ENCODE measurements at regions not wholly inside any gene's neighbourhood (a gene's known extent, or its start where the extent isn't known, plus 50 kb on each side); places are given as distances from the start of the nearest gene placed in this dataset.
"Not testable (repeated sequence)": the region's sequence is repeated elsewhere in the genome, so short reads cannot be mapped to it uniquely, and the experiment has no call there.

DNA sequence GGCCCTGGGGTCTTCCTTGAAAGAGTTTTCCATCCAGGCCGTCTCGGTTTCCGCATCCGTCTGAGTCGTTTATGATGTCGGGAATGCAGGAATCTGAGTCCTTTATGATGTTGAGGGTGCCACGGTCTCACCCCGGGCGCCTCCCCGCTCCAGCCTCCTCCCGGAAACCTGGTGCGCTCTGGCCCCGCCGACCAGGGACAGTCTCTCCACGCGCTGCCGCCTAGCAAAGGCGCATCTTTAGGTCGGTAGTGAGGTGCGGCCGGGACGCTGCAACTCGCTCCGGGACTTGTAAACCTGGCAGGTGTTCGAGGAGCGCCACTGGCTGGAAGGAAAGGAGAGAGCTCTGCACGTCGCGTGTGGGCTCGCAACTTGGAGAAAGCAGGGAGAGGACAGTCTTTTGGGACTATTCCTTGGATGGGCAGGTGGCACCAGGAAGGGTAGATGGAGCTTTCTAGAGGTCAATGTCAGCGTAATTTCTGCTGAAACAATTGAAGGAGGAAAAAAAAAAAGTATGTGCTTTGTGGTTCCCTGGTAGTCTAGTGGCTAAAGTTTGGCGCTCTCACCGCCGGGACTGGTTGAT lies 132.0 kb downstream of the FAM72B start:
- DNase-seq: not testable (repeated sequence)

DNA sequence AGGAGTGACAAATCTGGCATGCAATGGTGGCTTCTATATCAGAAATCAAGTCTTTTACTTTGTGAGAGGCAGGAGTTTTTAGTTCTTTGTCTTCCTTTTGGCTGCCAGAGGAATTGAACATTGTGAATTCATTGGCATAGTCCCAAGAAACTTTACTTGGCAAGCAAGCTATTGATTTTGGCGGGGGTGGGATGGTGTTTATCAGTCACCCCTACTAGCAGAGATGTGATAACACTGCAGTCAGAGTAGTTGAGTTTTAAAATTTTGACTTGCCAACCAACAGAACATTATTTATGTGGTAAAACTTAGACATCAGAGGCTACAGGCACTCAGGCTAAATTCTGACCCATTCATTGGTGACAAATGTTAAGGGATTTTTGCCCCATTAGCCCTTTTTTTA lies 129.2 kb downstream of the FAM72B start:
- not testable (repeated sequence) for DNase-seq

DNA sequence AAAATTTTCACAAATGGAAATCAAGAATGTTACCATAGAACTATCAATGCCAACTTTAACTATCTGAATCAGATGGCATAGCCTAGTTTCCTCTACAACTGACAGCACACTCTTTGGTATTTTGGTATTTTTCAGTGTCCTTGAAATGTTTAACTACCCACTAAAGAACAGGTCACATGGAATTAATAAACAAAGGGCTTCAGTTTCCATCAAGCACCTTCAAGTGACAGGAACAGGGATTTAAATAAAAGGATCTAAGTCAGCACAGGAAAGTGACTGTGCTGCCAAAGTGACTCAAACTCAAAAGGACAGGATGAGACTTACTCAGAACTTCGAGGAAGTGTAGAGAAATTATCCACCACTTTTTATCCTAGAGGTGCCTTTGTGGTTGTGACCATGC lies 117.2 kb downstream of the FAM72B start:
- DNase-seq: not testable (repeated sequence)

DNA sequence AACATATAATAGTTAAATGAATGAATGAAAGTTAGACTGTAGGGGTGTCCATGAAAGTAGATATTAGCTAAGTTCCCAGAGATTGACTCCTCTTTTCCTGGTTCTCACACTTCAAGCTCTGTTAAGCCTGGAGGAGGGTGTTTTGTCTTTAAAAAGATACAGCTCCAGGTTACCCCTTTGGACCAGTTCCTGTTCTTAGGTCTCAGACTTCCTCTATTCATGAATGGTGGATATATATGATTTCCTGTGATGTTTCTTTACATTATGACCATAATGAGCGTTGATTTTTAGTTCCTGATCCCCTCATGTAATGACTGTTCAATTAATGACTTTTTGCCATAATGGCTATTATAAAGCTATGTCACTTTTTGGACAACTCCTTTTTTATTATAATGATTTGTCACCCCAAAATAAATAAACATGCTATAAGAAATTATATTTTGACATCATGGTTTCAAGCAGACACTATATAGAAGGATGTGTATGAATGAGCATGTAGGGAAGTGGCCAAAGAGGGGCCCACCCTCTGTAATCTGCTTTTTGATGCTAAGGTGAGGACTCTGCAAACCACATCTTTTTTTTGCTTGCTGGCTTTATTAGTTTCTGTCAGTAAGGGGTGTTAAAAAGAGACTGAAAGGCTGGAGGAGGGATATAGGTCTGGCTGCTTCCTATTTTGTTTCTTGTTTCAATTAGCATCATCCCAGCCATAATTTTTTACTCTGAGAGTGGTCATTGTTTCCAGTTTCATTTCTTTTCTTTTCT lies 115.2 kb downstream of the FAM72B start:
- DNase-seq: not testable (repeated sequence)

DNA sequence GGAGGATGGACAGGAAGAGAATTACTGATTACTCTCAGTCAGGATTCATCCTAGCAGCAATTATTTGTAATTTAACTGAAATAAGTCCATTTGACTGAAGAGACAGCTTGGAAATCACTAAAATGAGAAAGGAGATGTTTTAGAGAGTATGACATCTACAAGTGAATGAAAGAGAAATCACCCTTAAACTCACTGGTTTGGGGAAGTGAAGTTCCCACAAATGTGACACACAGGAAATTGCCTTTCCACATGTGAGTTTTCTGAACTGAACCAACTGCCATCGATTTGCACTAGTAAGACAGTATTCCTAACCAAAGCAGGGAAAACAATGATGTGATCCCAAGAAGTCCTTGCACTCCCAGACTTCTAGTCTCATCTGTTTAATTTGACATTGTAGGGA lies 110.3 kb downstream of the FAM72B start:
- not testable (repeated sequence) for DNase-seq

DNA sequence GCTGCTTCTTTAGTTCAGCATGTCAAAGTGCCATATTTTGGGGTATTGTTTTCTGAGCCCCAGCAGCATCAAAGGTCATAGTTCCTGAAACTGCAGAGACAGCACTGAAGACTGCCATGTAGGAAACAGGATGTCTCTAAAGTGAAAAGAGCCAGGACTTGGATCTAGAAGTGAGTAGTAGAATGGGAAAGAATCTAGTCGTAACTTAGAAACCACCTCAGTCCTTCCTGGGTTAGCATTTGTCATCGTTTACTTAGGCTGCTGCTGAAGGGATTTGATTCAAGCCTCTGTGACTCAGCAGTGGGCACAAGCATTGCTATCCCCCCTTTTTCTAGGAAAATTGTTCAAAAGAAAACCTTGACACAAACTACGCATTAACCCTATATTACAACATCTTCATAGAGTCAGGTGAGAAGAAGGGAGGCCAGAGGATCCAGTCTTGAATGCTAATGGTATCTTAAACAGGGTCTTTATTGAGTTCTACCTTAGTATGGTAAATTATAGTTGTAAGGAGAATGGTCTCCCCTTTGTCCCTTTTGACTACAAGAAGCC lies 108.8 kb downstream of the FAM72B start:
- DNase-seq: not testable (repeated sequence)

DNA sequence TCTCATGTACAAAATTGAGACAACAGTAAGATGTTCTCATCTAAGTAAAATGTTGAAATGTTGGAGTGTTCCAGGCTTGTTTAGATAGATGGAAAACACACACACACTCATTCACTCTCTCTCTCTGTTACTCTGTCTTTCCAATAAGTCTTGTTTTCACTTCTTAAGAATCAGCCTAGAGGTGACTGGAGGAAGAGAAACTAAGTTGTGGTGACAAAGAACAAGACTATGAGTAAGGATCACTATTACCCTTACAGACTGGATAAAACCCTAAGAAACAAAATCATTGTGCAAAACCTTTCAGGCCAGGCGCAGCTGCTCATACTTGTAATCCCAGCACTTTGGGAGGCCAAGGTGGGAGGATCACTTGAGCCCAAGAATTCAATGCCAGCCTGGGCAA lies 107.5 kb downstream of the FAM72B start:
- DNase-seq: not testable (repeated sequence)

DNA sequence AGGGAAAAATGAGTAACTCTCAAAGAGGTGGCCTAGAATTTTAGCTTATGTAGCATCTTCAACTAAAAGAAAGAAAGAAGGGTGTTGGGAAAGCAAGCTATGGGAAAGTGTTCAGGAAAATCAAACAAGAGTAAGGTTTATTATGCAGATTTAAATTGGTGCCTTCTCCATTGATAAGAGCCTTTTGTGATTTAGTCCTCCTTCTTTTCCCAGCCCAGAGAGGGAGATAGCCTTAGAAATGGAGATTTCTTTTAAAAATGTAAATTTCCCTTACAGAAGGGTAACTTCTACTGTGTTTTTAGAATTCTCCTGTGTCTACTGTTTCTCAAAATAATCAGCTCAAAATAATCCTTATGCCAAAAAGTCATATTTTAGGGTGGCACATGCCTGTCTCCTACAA lies 104.5 kb downstream of the FAM72B start:
- DNase-seq: not testable (repeated sequence)

DNA sequence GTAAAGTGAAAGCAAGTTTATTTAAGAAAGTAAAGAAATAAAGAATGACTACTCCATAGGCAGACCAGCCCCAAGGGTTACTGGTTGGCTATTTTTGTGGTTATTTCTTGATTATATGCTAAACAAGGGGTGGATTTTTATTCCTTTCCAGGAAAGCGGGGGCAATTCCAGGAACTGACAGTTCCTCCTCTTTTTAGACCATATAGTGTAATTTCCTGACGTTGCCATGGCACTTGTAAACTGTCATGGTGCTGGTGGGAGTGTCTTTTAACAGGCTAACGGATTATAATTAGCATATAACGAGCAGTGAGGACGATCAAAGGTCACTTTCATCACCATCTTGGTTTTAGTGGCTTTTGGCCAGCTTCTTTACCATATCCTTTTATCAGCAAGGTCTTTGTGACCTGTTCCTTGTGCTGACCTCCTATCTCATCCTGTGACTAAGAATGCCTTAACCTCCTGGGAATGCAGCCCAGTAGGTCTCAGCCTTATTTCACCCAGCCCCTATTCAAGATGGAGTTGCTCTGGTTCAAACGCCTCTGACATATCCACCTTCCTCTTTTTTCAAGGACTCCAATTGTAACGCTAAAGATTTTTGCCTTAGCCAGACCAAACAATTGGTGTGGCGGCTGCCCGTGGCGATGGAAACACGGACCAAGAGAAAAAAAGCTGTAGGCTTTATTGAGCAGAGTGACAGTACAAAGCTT lies 103.8 kb downstream of the FAM72B start:
- not testable (repeated sequence) for DNase-seq

DNA sequence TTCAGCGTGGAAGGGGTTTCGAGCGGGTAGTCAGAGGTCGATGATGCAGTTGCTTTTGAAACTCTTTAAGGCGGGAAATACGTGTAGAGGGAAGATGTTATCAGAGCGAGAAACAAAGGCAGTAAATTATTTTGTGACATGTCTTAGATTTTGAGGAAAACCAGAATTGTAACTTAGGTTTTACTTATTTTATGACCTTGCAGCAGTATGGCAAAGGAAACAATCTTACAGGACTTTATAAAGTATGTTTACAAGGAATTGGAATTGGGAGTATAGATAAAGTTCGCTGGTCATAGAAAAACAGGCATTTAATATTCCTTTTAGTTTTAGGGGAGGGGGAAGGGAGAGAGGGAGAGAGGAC lies 103.3 kb downstream of the FAM72B start:
- DNase-seq: not testable (repeated sequence)

DNA sequence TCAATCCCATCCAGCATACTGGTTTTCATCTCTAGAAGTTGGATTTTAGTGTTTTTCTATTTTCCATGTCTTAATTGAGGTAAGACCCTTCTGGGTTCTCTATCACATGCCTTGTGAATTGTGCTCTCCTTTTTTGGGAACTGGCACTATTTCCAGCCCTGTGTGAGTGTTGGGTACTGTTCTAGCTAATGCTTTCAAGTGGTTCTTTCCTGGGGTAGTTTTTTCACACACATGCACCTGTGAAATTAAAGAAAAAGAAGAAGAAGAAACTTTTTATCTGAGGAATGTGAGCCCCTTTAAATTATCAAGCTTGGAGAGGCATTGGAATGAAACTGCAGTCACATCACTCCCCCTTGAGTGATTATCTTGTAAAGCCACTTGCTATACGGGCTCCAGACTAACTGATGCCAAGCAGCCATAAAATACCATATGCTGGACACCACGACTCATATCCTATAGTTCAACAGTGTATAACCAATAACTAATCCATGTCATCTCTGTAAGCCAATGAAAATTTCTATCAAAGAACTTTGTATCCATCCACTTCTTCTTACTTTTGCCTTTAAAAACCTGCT lies 102.4 kb downstream of the FAM72B start:
- DNase-seq: not testable (repeated sequence)

DNA sequence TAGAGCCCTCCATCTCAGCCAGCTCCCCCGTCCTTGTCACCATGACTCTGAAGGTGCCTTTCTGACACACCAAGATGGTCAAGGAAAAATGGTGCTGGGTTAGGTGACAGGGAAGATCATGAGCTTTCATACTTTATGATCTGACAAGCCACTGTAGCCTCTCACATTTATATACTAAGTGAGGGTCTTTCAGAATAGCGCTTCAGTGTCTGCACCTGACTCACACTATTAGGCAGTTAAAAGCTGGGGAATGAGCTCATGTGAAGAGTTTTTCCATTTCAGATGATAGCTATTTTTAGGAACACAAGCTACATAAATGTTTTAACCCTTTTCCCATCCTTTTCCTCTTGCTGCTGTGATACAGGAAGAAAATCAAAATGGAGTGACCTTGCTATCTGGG lies 101.1 kb downstream of the FAM72B start:
- DNase-seq: not testable (repeated sequence)

DNA sequence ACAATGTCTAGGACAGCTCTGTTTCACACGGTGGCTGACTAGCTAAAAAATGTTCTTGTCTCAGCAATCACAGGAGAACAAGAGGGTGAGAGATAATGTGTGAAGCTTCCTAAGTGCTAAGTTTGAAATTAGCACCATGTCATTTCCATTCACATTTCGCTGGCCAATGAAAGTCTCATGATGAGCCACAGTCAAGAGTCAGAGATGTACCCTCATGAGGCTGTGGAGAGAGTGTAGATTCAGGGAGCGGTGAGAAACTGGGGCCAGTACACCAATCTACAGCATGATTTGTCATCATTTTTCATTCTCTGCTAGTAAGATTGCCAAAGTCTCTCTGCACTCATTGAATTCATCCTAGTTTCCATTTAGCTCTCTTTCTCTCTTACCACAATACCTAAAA lies 97.9 kb downstream of the FAM72B start:
- not testable (repeated sequence) for DNase-seq

DNA sequence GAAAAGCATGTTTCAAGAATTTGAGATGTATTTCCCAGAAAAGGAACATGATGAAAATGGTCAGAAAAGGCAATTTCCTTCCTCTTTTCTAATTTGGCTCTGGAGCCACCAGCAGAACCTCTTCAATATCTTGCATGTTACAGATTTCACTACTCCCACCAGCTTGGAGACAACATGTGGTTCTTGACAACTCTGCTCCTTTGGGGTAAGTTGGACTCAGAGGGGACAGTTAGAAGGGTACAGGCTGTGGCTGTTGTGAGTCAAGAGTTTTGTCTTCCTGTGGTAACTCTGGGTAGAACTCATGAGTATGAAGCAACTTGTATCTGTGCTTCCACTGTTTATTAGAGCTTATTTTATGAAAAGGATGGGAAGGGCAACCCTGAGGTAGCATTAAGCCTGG lies 96.9 kb downstream of the FAM72B start:
- DNase-seq: not testable (repeated sequence)

DNA sequence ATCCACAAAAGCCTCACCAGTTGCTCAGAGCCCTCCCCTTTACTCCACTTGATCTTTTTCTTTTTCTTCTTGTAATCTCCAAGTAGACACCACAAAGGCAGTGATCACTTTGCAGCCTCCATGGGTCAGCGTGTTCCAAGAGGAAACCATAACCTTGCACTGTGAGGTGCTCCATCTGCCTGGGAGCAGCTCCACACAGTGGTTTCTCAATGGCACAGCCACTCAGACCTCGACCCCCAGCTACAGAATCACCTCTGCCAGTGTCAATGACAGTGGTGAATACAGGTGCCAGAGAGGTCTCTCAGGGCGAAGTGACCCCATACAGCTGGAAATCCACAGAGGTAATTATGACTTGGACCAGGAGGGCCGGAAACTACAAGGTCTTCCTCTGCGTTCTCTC lies 95.6 kb downstream of the FAM72B start:
- not testable (repeated sequence) for DNase-seq

DNA sequence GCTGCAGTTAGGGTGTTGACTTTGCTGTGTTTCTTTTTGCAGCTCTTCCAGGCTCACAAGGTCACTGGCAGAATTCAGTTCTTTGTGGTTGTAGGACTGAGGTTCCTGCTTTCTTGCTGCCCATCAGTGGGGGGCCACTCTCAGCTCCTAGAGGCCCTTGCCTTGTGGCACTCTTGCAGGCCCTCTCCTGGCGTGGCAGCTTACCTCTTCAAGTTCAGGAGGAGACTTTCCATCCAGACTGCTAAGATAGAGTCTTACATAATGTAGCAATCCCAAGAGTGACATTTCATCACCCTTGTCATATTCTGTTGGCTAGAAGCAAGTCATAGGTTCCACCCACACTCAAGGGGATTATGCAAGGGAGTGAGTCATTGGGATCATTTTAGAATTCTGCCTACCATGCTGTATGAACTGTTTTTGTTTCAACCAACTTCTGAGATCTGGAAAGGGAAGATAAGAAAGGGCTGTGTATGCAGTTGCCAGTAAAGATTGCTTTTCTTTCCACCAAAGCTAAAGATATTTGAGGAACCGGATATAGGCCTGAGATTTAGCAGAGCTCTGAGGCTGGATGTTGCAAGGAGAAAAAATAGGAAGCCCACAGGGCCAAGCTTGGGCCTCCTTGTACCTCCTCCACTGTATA lies 91.7 kb downstream of the FAM72B start:
- DNase-seq: not testable (repeated sequence)

DNA sequence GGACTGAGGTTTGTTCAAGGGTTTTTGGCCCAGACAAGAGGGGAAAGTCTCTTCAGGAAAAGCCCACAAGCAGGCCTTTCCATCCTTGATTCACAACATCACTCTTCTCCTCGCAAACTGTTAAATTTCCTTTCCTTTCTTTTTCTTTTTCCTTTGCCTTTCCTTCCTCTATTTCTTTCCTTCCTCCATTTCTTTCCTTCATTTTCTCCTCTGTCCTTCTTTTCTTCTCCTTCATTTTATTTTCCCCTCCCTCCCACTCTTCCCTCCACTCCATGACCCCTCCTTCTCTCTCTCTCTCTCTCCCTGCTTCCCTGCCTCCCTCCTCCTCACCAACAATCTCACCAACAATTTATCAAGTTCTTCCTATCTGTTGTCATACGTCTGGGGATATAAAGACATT lies 89.1 kb downstream of the FAM72B start:
- not testable (repeated sequence) for DNase-seq

DNA sequence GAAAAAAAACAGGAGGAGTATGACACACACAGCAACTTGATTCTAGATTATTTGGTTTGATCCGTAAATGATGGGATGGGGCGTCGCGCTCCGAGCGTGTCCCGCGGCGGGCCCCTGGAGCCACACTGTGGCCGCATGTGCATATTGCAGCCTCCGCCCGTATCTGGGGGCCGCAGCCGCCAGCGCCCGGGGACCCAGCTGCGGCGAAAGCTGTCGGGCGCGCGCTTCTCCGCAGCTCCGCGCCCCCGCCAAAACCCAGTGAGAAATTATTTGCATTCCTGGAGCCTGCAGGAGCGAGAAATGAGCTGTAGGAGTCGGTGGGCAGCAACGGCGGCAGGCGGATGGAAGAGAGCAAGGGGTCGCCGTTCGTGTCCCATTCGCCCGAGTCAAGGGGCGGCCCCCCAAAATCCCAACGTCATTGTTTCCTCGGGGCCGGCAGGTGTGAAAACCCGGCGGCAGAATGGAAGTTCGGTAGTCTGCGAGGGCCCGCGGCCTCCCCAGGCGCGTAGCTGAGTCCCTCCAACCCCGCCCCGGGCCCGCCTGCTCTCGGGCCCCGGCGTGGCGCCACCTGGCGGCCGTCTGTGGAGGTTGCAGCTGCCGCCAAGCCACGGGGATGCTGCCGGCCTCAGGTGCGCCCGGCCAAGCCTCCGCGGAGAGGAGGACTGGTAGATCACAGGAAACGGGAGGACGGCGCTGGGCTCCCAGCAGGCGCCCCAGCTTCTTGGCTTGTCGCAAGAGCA lies 86.8 kb downstream of the FAM72B start:
- DNase-seq: peak; percentile 31

DNA sequence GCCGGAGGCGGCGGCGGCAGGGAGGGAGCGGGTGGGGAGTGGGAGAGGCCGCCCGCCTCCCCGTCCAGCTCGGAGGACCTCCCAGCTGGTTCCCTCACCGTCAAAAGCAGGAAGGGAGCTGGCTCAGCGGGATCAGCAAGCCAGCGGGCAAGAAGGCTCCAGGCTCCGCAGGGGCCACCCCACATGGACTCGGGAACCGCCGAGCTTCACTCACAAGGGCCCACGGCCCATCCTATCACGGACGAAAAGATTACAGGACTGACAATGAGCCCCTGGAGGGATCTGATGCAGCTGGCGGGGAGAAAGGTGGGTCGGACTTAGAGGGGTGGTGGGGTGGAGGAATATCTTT lies 86.3 kb downstream of the FAM72B start:
- DNase-seq: not testable (repeated sequence)

DNA sequence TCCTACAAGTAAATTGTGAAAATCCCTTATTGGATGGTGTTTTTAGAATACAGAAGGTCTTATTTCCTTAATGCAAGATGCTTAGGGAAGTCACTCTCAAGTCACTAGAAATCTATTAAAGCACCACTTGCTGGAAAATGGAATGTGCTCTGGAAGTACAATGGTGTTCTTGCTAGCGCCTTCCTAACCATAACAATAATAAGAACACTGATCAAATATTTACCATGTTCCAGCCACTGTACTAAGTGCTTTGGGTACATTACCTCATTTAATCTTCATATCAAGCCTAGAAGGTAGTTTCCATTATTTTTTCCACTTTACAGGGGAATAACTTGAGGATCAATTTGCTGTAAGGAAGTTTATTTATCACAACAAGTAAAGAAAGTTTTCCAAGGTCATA lies 75.1 kb downstream of the FAM72B start:
- DNase-seq: not testable (repeated sequence)

DNA sequence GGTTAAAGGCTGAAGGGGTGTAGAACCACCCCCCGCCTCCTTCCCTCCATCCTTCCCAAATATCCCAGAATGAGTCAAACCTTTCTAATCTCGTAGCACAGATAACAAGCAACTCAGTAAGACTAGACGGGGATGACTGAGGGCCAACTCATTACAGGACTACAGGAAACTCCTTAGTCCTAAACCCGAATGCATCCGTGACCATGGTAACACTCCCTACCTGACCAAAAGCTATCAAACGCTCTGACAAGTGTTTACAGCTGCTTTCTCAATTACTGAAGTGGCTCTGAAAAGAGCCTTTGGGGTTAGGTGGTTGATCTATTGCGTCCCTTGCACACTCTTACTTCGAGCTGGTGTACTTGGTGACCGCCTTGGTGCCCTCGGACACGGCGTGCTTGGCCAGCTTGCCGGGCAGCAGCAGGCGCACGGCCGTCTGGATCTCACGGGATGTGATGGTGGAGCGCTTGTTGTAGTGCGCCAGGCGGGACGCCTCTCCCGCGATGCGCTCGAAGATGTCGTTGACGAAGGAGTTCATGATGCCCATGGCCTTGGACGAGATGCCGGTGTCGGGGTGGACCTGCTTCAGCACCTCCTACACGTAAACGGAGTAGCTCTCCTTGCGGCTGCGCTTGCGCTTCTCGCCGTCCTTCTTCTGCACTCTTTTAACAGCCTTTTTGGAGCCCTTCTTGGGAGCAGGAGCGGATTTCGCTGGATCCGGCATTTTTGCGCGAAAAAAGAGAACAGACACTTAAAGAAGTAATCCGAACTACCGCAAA lies 67.4 kb downstream of the FAM72B start:
- not testable (repeated sequence) for DNase-seq

DNA sequence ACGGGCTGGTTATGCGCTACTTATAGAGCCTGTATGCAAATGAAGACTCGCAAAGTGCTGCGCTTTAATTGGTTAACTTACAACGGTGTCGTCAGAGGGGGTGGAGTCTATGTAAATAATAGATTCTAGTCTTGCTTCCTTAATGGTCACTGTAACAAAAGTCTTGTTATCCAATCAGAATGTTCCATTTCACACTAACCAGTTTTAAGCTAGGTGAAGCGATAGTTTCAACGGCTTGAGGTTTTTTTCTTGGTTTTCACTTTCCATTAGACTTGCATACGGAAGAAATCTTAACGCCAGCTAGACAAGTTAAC lies 66.9 kb downstream of the FAM72B start:
- not testable (repeated sequence) for DNase-seq

Measured in kidney glomerular epithelial cell (primary cell).